Liver (tissue), 3 donors: ENCODE measurements at regions not wholly inside any gene's neighbourhood (a gene's known extent, or its start where the extent isn't known, plus 50 kb on each side); places are given as distances from the start of the nearest gene placed in this dataset.

Source experiments
- ATF3 ChIP-seq: IDR thresholded peaks from 2 replicates; pipeline ENCODE4 v1.6.1; 2016; ENCODE audit warnings: antibody characterized with exemption
- CTCF ChIP-seq: fragments of 150-350 bp; IDR thresholded peaks from 2 replicates; pipeline ENCODE4 v1.5.1; 2017; ENCODE audit warnings: improper control_type of control experiment, low read depth, low read length; ENCODE audit not compliant: missing input control
- FOXA2 ChIP-seq: IDR thresholded peaks from 2 replicates; pipeline ENCODE4 v1.6.1; 2016; ENCODE audit warnings: antibody characterized with exemption
- GABPA ChIP-seq, 2 donors: IDR thresholded peaks in 1 of 2; conservative IDR thresholded peaks in 1 of 2; 2 replicates each; pipeline ENCODE4 v1.6.1; 2016; ENCODE audit warnings: antibody characterized with exemption in 2 of 2, mild to moderate bottlenecking in 1 of 2, moderate library complexity in 1 of 2
- JUND ChIP-seq, 2 donors: IDR thresholded peaks; 2 replicates each; pipeline ENCODE4 v1.6.1; 2016; ENCODE audit warnings: antibody characterized with exemption in 2 of 2
- MAX ChIP-seq: IDR thresholded peaks from 2 replicates; pipeline ENCODE4 v1.6.1; 2016; ENCODE audit warnings: antibody characterized with exemption
- NR2F2 ChIP-seq: IDR thresholded peaks from 2 replicates; pipeline ENCODE4 v1.6.1; 2016; ENCODE audit warnings: antibody characterized with exemption
- RAD21 ChIP-seq, 2 donors: IDR thresholded peaks; 2 replicates each; pipeline ENCODE4 v1.6.1; 2016; ENCODE audit warnings: antibody characterized with exemption in 2 of 2, mild to moderate bottlenecking in 2 of 2
- REST ChIP-seq: IDR thresholded peaks from 2 replicates; pipeline ENCODE4 v1.6.1; 2016; ENCODE audit warnings: antibody characterized with exemption, mild to moderate bottlenecking
- RXRA ChIP-seq, 2 donors: IDR thresholded peaks; 2 replicates each; pipeline ENCODE4 v1.6.1; 2017 to 2018; ENCODE audit warnings: antibody characterized with exemption in 2 of 2, mild to moderate bottlenecking in 1 of 2
- SP1 ChIP-seq: IDR thresholded peaks from 2 replicates; pipeline ENCODE4 v1.6.1; 2018; ENCODE audit warnings: antibody characterized with exemption, mild to moderate bottlenecking
- ZBTB33 ChIP-seq: IDR thresholded peaks from 2 replicates; pipeline ENCODE4 v1.6.1; 2016; ENCODE audit warnings: antibody characterized with exemption
- donor health status: healthy.
- donor health status: healthy.

GRCh38 chrX:16416588-16416987 is 233.4 kb upstream of the S100G start:
- TF ChIP-seq CTCF (no peak), SP1 (no peak), GABPA (IDR thresholded peaks at IDR 0.05 in 1 of 2, conservative IDR thresholded peaks at IDR 0.05 in 1 of 2) (no peak), REST (no peak), NR2F2 (no peak), RAD21 (IDR thresholded peaks at IDR 0.05) (no peak), JUND (IDR thresholded peaks at IDR 0.05) (no peak), MAX (no peak), FOXA2 (no peak), RXRA (IDR thresholded peaks at IDR 0.05) (no peak), ZBTB33 (no peak), ATF3 (no peak)
